HG02970 (cell line): ENCODE measurements at regions not wholly inside any gene's neighbourhood (a gene's known extent, or its start where the extent isn't known, plus 50 kb on each side); places are given as distances from the start of the nearest gene placed in this dataset.
"Not testable (repeated sequence)": the region's sequence is repeated elsewhere in the genome, so short reads cannot be mapped to it uniquely, and the experiment has no call there.

Experiments used
- ATAC-seq: cut with Tn5 transposase; IDR thresholded peaks from one replicate; pipeline ENCODE4 v1.9.1; 2021; ENCODE audit warnings: mild to moderate bottlenecking, moderate library complexity, moderate number of reproducible peaks; ENCODE audit not compliant: unreplicated experiment, low FRiP score

GRCh38 chr12:43193096-43193495 lies 358.9 kb downstream of the ADAMTS20 start:
- not testable (repeated sequence) for ATAC-seq

- ATAC-seq = not testable (repeated sequence)
Observed at GRCh38 chr12:43192442-43192841, 359.6 kb downstream of the ADAMTS20 start.

DNA sequence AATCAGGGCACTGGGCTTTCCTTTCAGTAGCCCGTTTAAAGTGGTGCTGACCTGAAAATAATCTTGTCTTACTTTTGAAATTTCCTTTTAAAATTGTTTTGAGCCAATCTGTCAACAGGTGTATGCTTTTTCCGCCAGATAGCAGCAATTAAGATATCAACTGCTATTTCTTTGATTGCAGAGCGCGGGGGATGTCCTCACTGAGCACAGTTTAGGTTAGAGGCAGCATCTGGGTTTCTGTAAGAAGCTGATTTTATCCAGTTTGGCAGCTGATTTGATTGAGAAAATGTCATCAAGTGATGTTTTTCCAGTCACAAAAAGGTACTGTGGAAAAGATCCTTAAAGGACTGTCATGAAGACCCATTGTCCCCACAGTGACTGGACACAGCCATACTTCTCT lies 371.8 kb downstream of the ADAMTS20 start:
- ATAC-seq = no peak

DNA sequence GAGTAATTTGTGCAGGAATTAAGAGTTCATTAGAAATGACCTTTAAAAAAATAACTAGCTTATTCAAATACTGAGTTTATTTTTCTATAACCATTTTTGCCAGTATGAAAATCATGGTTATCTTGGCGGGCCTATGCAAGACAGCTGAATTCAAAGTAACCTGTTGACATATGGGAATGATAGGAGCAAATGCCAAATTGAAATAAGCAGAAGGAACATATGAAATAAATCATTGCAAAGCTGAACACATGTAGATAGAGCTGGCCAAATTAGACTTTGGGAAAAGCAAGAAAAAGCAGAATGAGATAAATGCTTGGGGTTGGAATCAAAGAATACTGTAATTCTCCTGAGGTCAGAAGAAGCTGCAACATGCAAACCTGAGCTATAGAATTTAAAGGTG lies 372.5 kb downstream of the ADAMTS20 start:
- no peak for ATAC-seq

DNA sequence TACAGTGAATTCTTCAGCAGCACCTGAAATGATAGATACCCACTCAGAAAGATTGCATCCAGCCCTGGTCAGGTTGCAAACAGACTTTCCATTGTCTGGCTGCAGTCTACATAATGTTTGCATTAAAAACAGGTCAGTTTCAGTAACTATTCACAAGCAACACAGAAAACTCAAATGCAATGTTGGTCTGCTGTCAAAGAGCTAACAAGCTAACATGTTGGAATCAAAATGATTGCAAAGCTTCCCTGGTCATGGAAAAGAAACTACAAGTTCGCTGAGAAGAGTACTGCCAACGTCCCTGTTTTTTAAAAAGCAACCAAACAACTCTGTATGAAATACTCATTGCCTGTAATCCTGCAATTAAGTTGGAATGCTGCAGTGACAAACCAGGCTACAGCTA lies 374.7 kb downstream of the ADAMTS20 start:
- ATAC-seq = no peak

GRCh38 chr12:43169115-43169681 lies 382.8 kb downstream of the ADAMTS20 start:
- no peak for ATAC-seq

- no peak for ATAC-seq
Observed at GRCh38 chr12:43167691-43168090, 384.3 kb downstream of the ADAMTS20 start.

DNA sequence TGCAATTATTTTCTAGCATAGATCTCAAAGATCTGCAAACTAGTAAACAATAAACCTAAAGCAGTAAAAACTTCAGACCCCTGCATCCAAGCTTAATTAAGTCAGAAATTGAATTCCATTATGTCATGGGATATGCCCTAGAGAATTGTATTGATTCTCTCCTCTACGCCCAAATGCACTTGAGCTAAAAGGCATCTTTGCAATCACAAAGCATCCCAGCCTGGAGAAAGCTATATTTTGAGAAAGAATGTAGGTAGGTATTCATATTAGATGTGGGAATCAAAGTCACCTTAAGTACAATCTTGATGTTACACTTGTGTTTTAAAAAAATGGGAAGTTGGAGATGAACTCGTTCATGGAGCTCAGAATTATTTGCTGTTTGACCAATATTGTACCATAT lies 386.7 kb downstream of the ADAMTS20 start:
- ATAC-seq = no peak

DNA sequence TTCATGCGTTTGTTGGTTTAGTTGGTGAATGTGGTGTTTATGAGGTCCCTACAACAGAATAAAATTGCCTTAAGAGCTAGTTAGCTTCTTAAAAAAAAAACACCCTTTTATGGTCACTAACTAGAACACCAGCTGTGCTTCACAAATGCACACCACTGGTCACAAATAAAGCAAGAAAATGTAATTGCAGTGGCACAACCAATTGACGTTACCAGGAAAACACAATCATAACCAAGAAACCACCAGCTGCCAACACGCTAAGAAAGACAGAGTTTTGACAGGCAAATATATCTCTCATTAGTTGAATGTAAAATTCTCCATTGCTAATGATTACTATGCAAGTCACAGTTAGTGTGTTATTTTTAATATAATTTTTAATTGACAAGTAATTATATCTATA lies 389.9 kb downstream of the ADAMTS20 start:
- ATAC-seq = no peak

- ATAC-seq = no peak
Observed at GRCh38 chr12:43159506-43159905, 392.5 kb downstream of the ADAMTS20 start.

GRCh38 chr12:43158126-43158525 lies 393.9 kb downstream of the ADAMTS20 start:
- ATAC-seq = no peak

DNA sequence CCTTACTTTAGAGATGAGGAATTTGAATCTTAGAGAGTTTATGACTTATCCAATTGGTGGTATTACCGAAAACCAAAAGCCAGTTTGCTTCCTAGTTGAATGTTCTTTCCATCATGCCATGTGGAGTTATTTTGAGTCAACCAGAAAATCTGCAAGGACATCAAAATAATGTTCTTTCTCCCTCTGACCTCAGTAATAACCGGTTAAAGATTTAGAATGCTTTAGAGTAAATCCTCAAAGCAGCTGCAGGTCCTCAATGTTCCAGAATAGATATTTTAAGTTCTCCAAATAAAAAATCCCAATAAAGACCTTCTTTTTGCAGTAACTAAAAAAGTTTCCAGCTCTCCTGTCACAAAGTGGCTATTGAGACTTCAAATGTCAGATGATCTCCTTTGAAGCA lies 396.6 kb downstream of the ADAMTS20 start:
- ATAC-seq = no peak

DNA sequence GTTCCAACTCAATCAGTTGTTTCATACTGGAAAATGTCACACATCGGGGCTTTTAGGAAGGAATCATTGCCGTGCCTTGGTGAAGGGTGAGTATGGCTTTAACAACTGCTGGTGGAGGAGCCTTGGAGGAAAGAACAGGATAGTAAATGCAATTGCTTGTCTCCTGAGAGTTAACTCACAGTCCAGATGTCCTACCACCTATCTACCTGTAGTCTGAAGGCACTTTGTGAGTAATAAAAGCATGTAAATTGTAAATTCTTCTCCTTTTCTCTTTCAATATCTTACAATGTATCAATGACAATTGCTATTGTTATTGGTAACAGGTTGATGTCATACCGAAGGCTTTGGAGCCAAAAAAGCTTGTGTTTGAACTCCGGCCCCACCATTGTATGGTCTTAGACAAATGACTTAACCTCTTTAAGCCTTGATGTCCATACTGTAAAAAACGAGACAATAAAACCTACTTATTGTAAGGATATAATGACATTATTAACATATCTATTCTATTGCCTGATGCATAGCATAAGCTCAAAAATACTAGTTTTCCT lies 397.4 kb downstream of the ADAMTS20 start:
- ATAC-seq = no peak

DNA sequence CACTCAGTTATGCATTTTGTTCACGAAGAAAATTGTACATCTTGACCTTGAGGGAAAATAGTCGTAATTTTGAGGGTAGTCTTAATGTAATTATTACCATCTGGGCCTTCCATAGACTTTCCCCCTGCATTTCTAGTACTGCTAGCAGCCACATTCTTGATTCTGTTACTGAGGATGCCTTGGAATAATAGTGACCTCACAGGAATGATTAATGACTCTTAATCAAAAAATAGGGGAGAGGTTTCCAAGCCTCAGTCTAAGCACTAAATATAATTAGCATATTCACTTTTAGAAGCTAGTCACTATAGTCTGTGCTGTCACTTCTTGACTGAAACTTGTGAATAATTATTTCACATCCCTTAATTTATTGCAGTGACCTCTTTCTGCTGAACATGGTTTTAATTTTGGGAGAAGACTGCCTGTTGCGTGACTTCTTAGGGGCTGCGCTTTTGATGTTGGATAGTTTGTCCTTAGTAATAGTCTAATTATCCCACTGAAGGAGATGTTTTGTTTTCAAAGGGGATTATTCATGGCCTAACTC lies 400.5 kb downstream of the ADAMTS20 start:
- ATAC-seq = no peak

- no peak for ATAC-seq
Observed at GRCh38 chr12:43148691-43149090, 403.3 kb downstream of the ADAMTS20 start.

- no peak for ATAC-seq
Observed at GRCh38 chr12:43147878-43148277, 404.1 kb downstream of the ADAMTS20 start.

DNA sequence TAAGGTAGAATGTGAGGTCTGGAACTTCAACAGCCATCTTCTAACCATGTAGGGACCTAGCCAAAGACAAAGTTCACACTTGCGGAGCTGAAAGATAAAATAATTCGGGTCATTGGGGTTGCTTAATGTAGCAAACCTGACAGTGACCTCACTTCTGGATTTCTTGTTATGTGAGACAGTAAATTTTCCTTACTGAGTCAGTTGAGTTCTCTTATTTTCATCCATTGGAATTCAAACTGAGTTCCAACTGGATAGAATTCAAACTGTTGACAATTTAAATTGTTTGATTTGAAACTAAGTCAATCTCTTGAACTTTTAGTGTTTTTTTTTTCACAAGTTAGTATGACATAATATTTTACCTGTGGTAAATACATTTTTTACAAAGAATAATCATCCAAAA lies 406.5 kb downstream of the ADAMTS20 start:
- ATAC-seq = no peak

DNA sequence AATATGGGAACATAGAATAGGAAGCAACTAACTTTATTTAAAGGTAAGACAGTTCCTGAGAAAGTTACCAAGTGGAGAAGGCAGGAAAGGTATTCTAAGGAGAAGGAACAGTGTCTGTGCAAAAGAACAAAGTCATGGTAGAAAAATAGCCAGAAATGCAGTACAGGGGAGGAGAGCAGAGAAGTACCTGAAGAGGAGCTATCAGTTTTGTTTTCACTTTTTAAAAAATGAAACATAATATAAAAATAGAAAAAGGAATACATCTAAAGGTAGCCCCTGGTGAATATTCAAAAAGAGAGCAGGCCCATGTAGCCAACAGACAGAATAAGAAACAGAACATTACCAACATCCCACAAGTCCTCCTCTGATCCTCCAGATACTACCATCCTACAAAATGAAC lies 408.7 kb downstream of the ADAMTS20 start:
- ATAC-seq = no peak

- no peak for ATAC-seq
Observed at GRCh38 chr12:43132291-43132690, 419.7 kb downstream of the ADAMTS20 start.

GRCh38 chr12:43131301-43131700 lies 420.7 kb downstream of the ADAMTS20 start:
- ATAC-seq = no peak

- no peak for ATAC-seq
Observed at GRCh38 chr12:43127886-43128549, 424.0 kb downstream of the ADAMTS20 start.
